GM12864 (cell line): ENCODE measurements at regions not wholly inside any gene's neighbourhood (a gene's known extent, or its start where the extent isn't known, plus 50 kb on each side); places are given as distances from the start of the nearest gene placed in this dataset.
"Not testable (repeated sequence)": the region's sequence is repeated elsewhere in the genome, so short reads cannot be mapped to it uniquely, and the experiment has no call there.

Experiments
- DNase-seq: peaks from one replicate; pipeline ENCODE4 v3.0.0-alpha.2; 2011; ENCODE audit warnings: low read depth
- H3K4me3 ChIP-seq: 2 replicates; pipeline ENCODE4 v1.5.1; 2011; ENCODE audit warnings: mild to moderate bottlenecking, low read depth, low read length, control low read depth
- CTCF ChIP-seq: IDR thresholded peaks from 2 replicates; pipeline ENCODE4 v1.5.1; 2011; ENCODE audit warnings: low read depth, mild to moderate bottlenecking, moderate library complexity, low read length, control low read depth, inconsistent platforms; ENCODE audit errors: missing control alignments

DNA sequence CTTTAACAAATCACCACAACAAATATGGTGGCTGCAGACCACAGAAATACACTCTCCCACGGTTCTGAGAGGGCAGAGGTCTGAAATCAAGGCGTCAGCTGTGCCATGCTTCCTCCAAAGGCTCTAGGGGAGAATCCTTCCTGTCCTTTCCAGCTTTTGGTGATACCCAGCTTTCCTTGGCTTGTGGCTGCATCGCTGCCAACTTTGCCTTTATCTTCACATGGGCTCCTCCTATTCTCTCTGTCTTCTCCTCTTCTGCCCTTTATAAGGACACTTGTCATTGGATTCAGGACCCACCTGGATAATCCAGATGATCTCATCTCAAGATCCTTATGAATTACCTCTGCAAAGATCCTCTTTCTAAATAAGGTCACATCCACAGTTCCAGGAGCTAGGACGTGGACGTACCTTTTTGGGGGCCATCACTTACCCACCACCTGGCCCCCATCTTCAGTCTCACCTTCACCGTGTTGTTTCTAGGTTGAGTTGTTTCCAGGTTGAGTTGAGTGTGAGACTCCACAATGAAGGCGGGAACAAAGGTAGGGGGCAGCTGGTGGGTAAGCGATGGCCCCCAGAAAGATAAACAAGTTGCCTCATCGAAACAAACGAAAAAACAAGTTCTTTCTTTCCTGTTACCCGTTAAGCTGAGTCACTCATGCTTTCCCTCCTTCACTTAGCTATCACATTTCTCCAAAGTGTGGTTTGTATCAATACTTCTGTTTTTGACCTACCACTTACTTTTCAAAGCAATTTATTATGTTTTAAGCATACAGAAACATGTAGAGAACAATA, 68.9 kb upstream of the SLC22A16 start:
- no peak for DNase-seq
- no peak for TF ChIP-seq CTCF
- no peak overlapping the region for H3K4me3 ChIP-seq

- no peak for TF ChIP-seq CTCF
- H3K4me3 ChIP-seq = no peak overlapping the region
- no peak for DNase-seq
Observed at GRCh38 chr6:110544472-110544871, 68.1 kb upstream of the SLC22A16 start.

- no peak for TF ChIP-seq CTCF
- H3K4me3 ChIP-seq = no peak overlapping the region
- DNase-seq = no peak
Observed at GRCh38 chr6:110543106-110543505, 66.7 kb upstream of the SLC22A16 start.

- no peak overlapping the region for H3K4me3 ChIP-seq
- DNase-seq = no peak
- no peak for TF ChIP-seq CTCF
Observed at GRCh38 chr6:110542311-110543024, 66.1 kb upstream of the SLC22A16 start.

- no peak for TF ChIP-seq CTCF
- H3K4me3 ChIP-seq = no peak overlapping the region
- no peak for DNase-seq
Observed at GRCh38 chr6:110541701-110542309, 65.4 kb upstream of the SLC22A16 start.

- not testable (repeated sequence) for H3K4me3 ChIP-seq, DNase-seq
Observed at GRCh38 chr6:110539277-110540019, 63.0 kb upstream of the SLC22A16 start.
